SU-DHL-6 (cell line): ENCODE measurements at regions not wholly inside any gene's neighbourhood (a gene's known extent, or its start where the extent isn't known, plus 50 kb on each side); places are given as distances from the start of the nearest gene placed in this dataset.

Experiments
- H2AFZ ChIP-seq: fragments of 200-600 bp; sonication (generic); 2 replicates; pipeline ENCODE4 v1.6.1; 2014; ENCODE audit warnings: low read depth, mild to moderate bottlenecking, moderate library complexity, mixed read lengths, antibody characterized with exemption, low read length; ENCODE audit not compliant: severe bottlenecking
- H3F3A ChIP-seq: fragments of 200-600 bp; shearing (Covaris generic); 2 replicates; pipeline ENCODE4 v1.6.0; 2016; ENCODE audit warnings: antibody characterized with exemption, mild to moderate bottlenecking; ENCODE audit not compliant: insufficient read depth
- H3K27ac ChIP-seq: fragments of 200-600 bp; sonication (generic); 2 replicates; pipeline ENCODE4 v1.5.1; 2016; ENCODE audit warnings: low read depth, mild to moderate bottlenecking, low read length, moderate library complexity, mixed read lengths
- H3K27me3 ChIP-seq: fragments of 200-600 bp; sonication (generic), shearing (Covaris generic); 2 replicates; pipeline ENCODE4 v1.6.0; 2014; ENCODE audit warnings: mild to moderate bottlenecking, low read length
- H3K36me3 ChIP-seq: fragments of 200-600 bp; sonication (generic); 2 replicates; pipeline ENCODE4 v1.6.1; 2014; ENCODE audit warnings: mild to moderate bottlenecking, low read length, mixed read lengths
- H3K4me2 ChIP-seq: fragments of 300-600, 200-600 bp; shearing (Covaris generic), sonication (generic); 2 replicates; pipeline ENCODE4 v1.6.0; 2014; ENCODE audit warnings: low read length, low read depth, mild to moderate bottlenecking; ENCODE audit not compliant: poor library complexity, severe bottlenecking
- H3K4me3 ChIP-seq: fragments of 200-600 bp; sonication (generic); 2 replicates; pipeline ENCODE4 v1.5.1; 2014; ENCODE audit warnings: antibody characterized with exemption, low read length, mild to moderate bottlenecking, mixed read lengths; ENCODE audit not compliant: insufficient read depth, poor library complexity, severe bottlenecking
- H3K79me2 ChIP-seq: fragments of 200-600 bp; sonication (generic); 2 replicates; pipeline ENCODE4 v1.6.1; 2014; ENCODE audit warnings: mild to moderate bottlenecking, low read length, moderate library complexity; ENCODE audit not compliant: insufficient read depth
- H3K9ac ChIP-seq: fragments of 200-600 bp; sonication (generic); 2 replicates; pipeline ENCODE4 v1.7.0; 2014; ENCODE audit warnings: mild to moderate bottlenecking, low read length
- H3K9me2 ChIP-seq: fragments of 200-600 bp; sonication (generic); replicated peaks from 2 replicates; pipeline ENCODE4 v1.6.1; 2014; ENCODE audit warnings: low read length; ENCODE audit not compliant: insufficient read depth
- H3K9me3 ChIP-seq: fragments of 200-600 bp; sonication (generic); 2 replicates; pipeline ENCODE4 v1.6.1; 2014; ENCODE audit warnings: low read length, mixed read lengths; ENCODE audit not compliant: insufficient read depth
- H4K20me1 ChIP-seq: fragments of 200-600 bp; sonication (generic); 2 replicates; pipeline ENCODE4 v1.6.1; 2014; ENCODE audit warnings: low read depth, mild to moderate bottlenecking, antibody characterized with exemption, low read length, moderate library complexity, mixed read lengths
- CTCF ChIP-seq: fragments of 200-600 bp; sonication (generic); IDR thresholded peaks from one replicate; pipeline ENCODE4 v1.5.1; 2017; ENCODE audit warnings: antibody characterized with exemption, mild to moderate bottlenecking, low read length, moderate library complexity; ENCODE audit not compliant: insufficient read depth, poor library complexity, severe bottlenecking
- EZH2phosphoT487 ChIP-seq: fragments of 200-600 bp; sonication (generic), shearing (Covaris generic); conservative IDR thresholded peaks from 2 replicates; pipeline ENCODE4 v1.6.1; 2018; ENCODE audit warnings: mild to moderate bottlenecking, antibody characterized with exemption, low read length, moderate library complexity, mixed read lengths

GRCh38 chr10:3398825-3399646, 226.5 kb upstream of the PITRM1 start:
- Histone ChIP-seq H3K27me3 (no peaks in the 10 kb centered on the region), H3K9me2 (no peaks in the 10 kb centered on the region), H3K27ac (no peak overlapping the region), H3K9me3 (no peaks in the 10 kb centered on the region), H3K9ac (no peak overlapping the region), H2AFZ (no peak overlapping the region), H3K79me2 (no peaks in the 10 kb centered on the region), H3K36me3 (no peaks in the 10 kb centered on the region), H4K20me1 (no peaks in the 10 kb centered on the region), H3F3A (no peaks in the 10 kb centered on the region), H3K4me2 (no peak overlapping the region), H3K4me3 (no peak overlapping the region)
- no peak for TF ChIP-seq EZH2phosphoT487
- no peak for TF ChIP-seq CTCF

- no peak overlapping the region for H3K4me2 ChIP-seq
- H3K9ac ChIP-seq: no peak overlapping the region
- no peak overlapping the region for H2AFZ ChIP-seq
- H4K20me1 ChIP-seq: no peaks in the 10 kb centered on the region
- H3K4me3 ChIP-seq: no peak overlapping the region
- no peaks in the 10 kb centered on the region for H3K36me3 ChIP-seq
- no peaks in the 10 kb centered on the region for H3K9me3 ChIP-seq
- no peaks in the 10 kb centered on the region for H3F3A ChIP-seq
- no peaks in the 10 kb centered on the region for H3K27me3 ChIP-seq
- H3K27ac ChIP-seq: no peak overlapping the region
- no peaks in the 10 kb centered on the region for H3K9me2 ChIP-seq
- H3K79me2 ChIP-seq: no peaks in the 10 kb centered on the region
- TF ChIP-seq CTCF (no peak), EZH2phosphoT487 (no peak)
Observed at GRCh38 chr10:3397846-3398245, 225.3 kb upstream of the PITRM1 start.

- H3K4me2 ChIP-seq: no peak overlapping the region
- no peaks in the 10 kb centered on the region for H3K36me3 ChIP-seq
- H3K79me2 ChIP-seq: no peaks in the 10 kb centered on the region
- H3K4me3 ChIP-seq: no peak overlapping the region
- no peak for TF ChIP-seq CTCF
- TF ChIP-seq EZH2phosphoT487: no peak
- no peak overlapping the region for H3K27ac ChIP-seq
- no peaks in the 10 kb centered on the region for H3K9me3 ChIP-seq
- no peaks in the 10 kb centered on the region for H3K27me3 ChIP-seq
- no peaks in the 10 kb centered on the region for H3F3A ChIP-seq
- H3K9ac ChIP-seq: no peak overlapping the region
- H2AFZ ChIP-seq: no peak overlapping the region
- H3K9me2 ChIP-seq: no peaks in the 10 kb centered on the region
- H4K20me1 ChIP-seq: no peaks in the 10 kb centered on the region
Observed at GRCh38 chr10:3397231-3397630, 224.6 kb upstream of the PITRM1 start.
